MCF 10A (cell line): ENCODE measurements at regions not wholly inside any gene's neighbourhood (a gene's known extent, or its start where the extent isn't known, plus 50 kb on each side); places are given as distances from the start of the nearest gene placed in this dataset.

Source experiments
- BruUV-seq: library from RNA; stranded (reverse); fragments of 400-500 nt; replicated peaks from 2 replicates; lab custom pipeline; 2021; lab: Mats Ljungman, UMichigan
- CTCF ChIA-PET: fragments of 300-600 bp; sonication (Branson Sonifier 250); formaldehyde crosslinking; extraction: SDS; loops from one replicate; lab custom pipeline; 2021; ENCODE audit warnings: antibody characterized with exemption, inconsistent platforms; lab: Yijun Ruan, JAX
- POLR2A ChIA-PET: fragments of 300-600, 350-650 bp; sonication (Branson Sonifier 250); formaldehyde crosslinking; extraction: SDS; loops from one replicate; lab custom pipeline; 2020; ENCODE audit warnings: antibody characterized with exemption, inconsistent platforms; lab: Yijun Ruan, JAX
- DNase-seq: peaks from one replicate; pipeline ENCODE4 v3.0.0-alpha.2; 2018; ENCODE audit not compliant: unreplicated experiment
- H3K27ac Mint-ChIP-seq: one replicate; pipeline ENCODE4 v1.8.0; 2022; ENCODE audit warnings: mild to moderate bottlenecking, low read depth, mixed read lengths; ENCODE audit not compliant: unreplicated experiment
- H3K27me3 Mint-ChIP-seq: one replicate; pipeline ENCODE4 v1.8.0; 2022; ENCODE audit warnings: mixed read lengths; ENCODE audit not compliant: insufficient read depth, unreplicated experiment
- H3K36me3 Mint-ChIP-seq: one replicate; pipeline ENCODE4 v1.8.0; 2022; ENCODE audit warnings: mild to moderate bottlenecking, moderate library complexity, mixed read lengths; ENCODE audit not compliant: insufficient read depth, unreplicated experiment
- H3K4me1 Mint-ChIP-seq: one replicate; pipeline ENCODE4 v1.8.0; 2022; ENCODE audit warnings: mixed read lengths; ENCODE audit not compliant: insufficient read depth, unreplicated experiment
- H3K4me3 Mint-ChIP-seq: one replicate; pipeline ENCODE4 v1.8.0; 2022; ENCODE audit warnings: mild to moderate bottlenecking, moderate library complexity, mixed read lengths; ENCODE audit not compliant: unreplicated experiment
- H3K9me3 Mint-ChIP-seq: one replicate; pipeline ENCODE4 v1.8.0; 2022; ENCODE audit warnings: mixed read lengths; ENCODE audit not compliant: unreplicated experiment
- intact Hi-C: fragments of 100-400 bp; cut with micrococcal nuclease; formaldehyde crosslinking; loops from 2 replicates; pipeline ENCODE4 v1.14.1; 2022
- TF ChIP-seq, protein P1 (sequence below): fragments of 200-600 bp; IDR thresholded peaks from one replicate; pipeline ENCODE4 v1.8.0; 2022; ENCODE audit warnings: antibody characterized with exemption, mild to moderate bottlenecking; ENCODE audit not compliant: unreplicated experiment

DNA sequence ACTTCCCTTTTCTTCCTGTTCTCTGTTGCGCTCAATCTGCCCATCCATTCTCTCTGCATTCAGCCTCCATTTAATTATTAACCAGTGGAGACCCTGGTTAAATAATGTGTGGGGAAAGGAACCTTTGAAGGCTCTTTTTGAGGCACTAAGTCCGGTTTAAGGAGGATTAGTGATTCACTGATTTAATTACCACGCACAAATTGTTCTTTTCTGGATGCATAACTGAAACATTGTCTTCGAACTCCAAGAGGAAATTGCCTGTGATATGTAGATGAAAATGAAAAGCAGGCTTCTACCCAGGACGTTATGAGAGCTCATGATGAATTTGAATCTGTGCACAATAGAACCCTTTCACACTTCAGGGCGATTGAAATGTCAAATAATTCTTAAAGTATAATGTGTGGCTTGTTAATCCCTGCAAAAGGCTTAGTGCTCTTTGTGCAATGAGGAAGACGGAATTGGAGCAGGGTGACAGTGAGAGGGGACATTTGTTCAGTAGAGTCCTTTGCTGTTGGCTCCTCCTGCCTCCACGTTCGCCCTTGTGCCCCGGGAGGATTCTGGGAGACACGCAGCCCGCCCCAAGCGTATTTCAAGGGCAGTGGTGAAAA lies 51.1 kb upstream of the ZNF236 start:
- POLR2A ChIA-PET: no interaction called here
- TF ChIP-seq, protein P1, sequence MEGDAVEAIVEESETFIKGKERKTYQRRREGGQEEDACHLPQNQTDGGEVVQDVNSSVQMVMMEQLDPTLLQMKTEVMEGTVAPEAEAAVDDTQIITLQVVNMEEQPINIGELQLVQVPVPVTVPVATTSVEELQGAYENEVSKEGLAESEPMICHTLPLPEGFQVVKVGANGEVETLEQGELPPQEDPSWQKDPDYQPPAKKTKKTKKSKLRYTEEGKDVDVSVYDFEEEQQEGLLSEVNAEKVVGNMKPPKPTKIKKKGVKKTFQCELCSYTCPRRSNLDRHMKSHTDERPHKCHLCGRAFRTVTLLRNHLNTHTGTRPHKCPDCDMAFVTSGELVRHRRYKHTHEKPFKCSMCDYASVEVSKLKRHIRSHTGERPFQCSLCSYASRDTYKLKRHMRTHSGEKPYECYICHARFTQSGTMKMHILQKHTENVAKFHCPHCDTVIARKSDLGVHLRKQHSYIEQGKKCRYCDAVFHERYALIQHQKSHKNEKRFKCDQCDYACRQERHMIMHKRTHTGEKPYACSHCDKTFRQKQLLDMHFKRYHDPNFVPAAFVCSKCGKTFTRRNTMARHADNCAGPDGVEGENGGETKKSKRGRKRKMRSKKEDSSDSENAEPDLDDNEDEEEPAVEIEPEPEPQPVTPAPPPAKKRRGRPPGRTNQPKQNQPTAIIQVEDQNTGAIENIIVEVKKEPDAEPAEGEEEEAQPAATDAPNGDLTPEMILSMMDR: no peak
- no peak overlapping the region for H3K4me3 Mint-ChIP-seq

DNA sequence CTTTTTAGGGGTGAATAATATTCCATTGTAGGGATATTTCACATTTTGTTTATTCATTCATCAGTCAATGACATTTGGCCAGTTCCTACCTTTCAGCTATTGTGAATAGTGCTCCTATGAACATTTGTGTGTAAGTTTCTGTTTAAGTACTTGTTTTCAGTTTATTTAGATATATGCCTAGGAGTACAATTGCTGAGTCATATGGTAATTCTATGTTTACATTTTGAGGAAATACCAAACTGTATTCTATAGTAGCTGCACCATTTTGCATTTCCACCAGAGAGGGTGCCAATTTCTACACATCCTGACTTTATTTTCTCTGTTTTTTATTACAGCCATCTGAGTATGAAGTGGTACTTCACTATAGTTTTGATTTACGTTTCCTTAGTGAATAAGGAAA lies 54.4 kb upstream of the ZNF236 start:
- Mint-ChIP-seq H3K9me3 (peaks cover 15% of the 10 kb centered on the region), H3K36me3 (no peaks in the 10 kb centered on the region), H3K4me3 (no peak overlapping the region), H3K27me3 (peaks cover 10% of the 10 kb centered on the region), H3K27ac (no peak overlapping the region), H3K4me1 (peaks cover 7% of the 10 kb centered on the region)
- no peak for DNase-seq
- intact Hi-C loops: no loop called here
- POLR2A ChIA-PET: no interaction called here
- no TSS peak for BruUV-seq
- CTCF ChIA-PET: no interaction called here
- TF ChIP-seq, protein P1: no peak

More for the DNA sequence above, 51.1 kb upstream of the ZNF236 start:
- CTCF ChIA-PET: no interaction called here
- BruUV-seq: no TSS peak
- peaks cover under 1% of the 10 kb centered on the region for H3K4me1 Mint-ChIP-seq
- no peak for DNase-seq
- intact Hi-C loops: no loop called here
- peaks cover 10% of the 10 kb centered on the region for H3K27me3 Mint-ChIP-seq
- H3K9me3 Mint-ChIP-seq: peaks cover 15% of the 10 kb centered on the region
- H3K36me3 Mint-ChIP-seq: no peaks in the 10 kb centered on the region
- H3K27ac Mint-ChIP-seq: no peak overlapping the region

DNA sequence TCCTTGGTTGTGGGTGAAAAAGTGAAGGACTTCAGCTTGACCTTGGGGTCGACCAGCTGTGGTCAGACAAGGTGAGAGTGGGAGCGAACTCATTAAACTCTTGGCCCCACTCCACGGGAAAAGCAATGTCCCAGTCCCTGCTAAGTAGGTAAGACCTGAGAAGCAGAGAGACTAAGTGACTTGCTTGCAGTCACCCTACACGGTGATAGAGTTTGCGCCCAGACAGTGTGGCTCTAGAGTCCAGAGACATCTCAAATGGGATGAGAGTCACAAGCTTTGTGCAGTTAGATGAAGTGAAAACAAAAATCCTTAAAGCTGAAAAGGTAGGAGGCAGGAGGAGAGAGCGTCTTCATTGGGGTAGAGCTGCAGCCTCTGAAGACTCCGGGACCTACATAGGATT lies 55.9 kb upstream of the ZNF236 start:
- Mint-ChIP-seq H3K4me1 (peaks cover 12% of the 10 kb centered on the region), H3K9me3 (peaks cover 8% of the 10 kb centered on the region), H3K36me3 (no peaks in the 10 kb centered on the region), H3K27ac (no peak overlapping the region), H3K4me3 (no peak overlapping the region), H3K27me3 (no peaks in the 10 kb centered on the region)
- BruUV-seq: no TSS peak
- ChIA-PET POLR2A (interaction anchor here (0.6 kb wide), 1 partner anchor 1799 kb away, joined by 3 read pairs; no protein-coding TSS in a partner anchor), CTCF (interaction anchor here (0.6 to 1.0 kb wide), 2 partner anchors 35 to 279 kb away, joined by 3 read pairs; no protein-coding TSS in a partner anchor)
- intact Hi-C loops: no loop called here
- DNase-seq: no peak
- TF ChIP-seq, protein P1: no peak

DNA sequence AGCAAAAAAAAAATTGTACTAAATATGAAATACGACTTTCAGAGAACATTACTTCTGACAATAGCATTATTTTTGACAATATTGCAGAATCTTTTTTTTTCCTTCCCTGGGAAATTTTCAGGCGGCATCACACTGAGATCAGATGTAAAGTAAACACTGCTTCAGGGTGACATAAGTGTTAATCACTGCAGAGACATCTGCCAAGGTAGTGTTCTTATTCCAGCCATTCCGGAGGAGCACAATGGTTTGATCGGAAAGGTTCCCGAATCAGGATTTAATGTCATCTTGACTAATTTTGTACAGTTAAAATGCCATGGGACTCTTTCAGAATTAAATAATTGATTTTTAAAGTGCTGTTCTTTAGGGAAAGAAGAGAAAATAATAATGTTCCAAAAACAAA lies 56.7 kb upstream of the ZNF236 start:
- intact Hi-C loops: no loop called here
- POLR2A ChIA-PET: no interaction called here
- Mint-ChIP-seq H3K4me3 (no peak overlapping the region), H3K36me3 (no peaks in the 10 kb centered on the region), H3K9me3 (peaks cover 8% of the 10 kb centered on the region), H3K4me1 (peaks cover 13% of the 10 kb centered on the region), H3K27me3 (no peaks in the 10 kb centered on the region), H3K27ac (no peak overlapping the region)
- peak; percentile 20 for DNase-seq
- CTCF ChIA-PET: interaction anchor here (1.0 kb wide), 1 partner anchor 36 kb away, joined by 3 read pairs; no protein-coding TSS in a partner anchor
- TF ChIP-seq, protein P1: no peak
- BruUV-seq: no TSS peak
